HG03460 (cell line): ENCODE measurements at regions not wholly inside any gene's neighbourhood (a gene's known extent, or its start where the extent isn't known, plus 50 kb on each side); places are given as distances from the start of the nearest gene placed in this dataset.
"Not testable (repeated sequence)": the region's sequence is repeated elsewhere in the genome, so short reads cannot be mapped to it uniquely, and the experiment has no call there.

Experiments
- ATAC-seq: cut with Tn5 transposase; IDR thresholded peaks from one replicate; pipeline ENCODE4 v1.9.1; 2021; ENCODE audit not compliant: unreplicated experiment

GRCh38 chr1:83274656-83275055 is 724.3 kb downstream of the TTLL7 start:
- not testable (repeated sequence) for ATAC-seq

- ATAC-seq = not testable (repeated sequence)
Measured at GRCh38 chr1:83272484-83272883, 726.4 kb downstream of the TTLL7 start.

- ATAC-seq = not testable (repeated sequence)
Measured at GRCh38 chr1:83271834-83272233, 727.1 kb downstream of the TTLL7 start.

GRCh38 chr1:83270801-83271200 is 728.1 kb downstream of the TTLL7 start:
- not testable (repeated sequence) for ATAC-seq

- ATAC-seq = not testable (repeated sequence)
Measured at GRCh38 chr1:83263808-83264207, 735.1 kb downstream of the TTLL7 start.

- ATAC-seq = not testable (repeated sequence)
Measured at GRCh38 chr1:83251687-83252086, 747.2 kb downstream of the TTLL7 start.

- not testable (repeated sequence) for ATAC-seq
Measured at GRCh38 chr1:83246780-83247179, 752.2 kb downstream of the TTLL7 start.

- not testable (repeated sequence) for ATAC-seq
Measured at GRCh38 chr1:83244832-83245231, 754.1 kb downstream of the TTLL7 start.

GRCh38 chr1:83239568-83239967 is 759.4 kb downstream of the TTLL7 start:
- not testable (repeated sequence) for ATAC-seq

GRCh38 chr1:83238654-83239053 is 760.3 kb downstream of the TTLL7 start:
- not testable (repeated sequence) for ATAC-seq

GRCh38 chr1:83219788-83220187 is 779.1 kb downstream of the TTLL7 start:
- not testable (repeated sequence) for ATAC-seq

GRCh38 chr1:83218036-83218716 is 780.8 kb downstream of the TTLL7 start:
- ATAC-seq = not testable (repeated sequence)

GRCh38 chr1:83214317-83214716 is 784.6 kb downstream of the TTLL7 start:
- not testable (repeated sequence) for ATAC-seq

GRCh38 chr1:83213648-83214047 is 785.3 kb downstream of the TTLL7 start:
- ATAC-seq = not testable (repeated sequence)

GRCh38 chr1:83212033-83212432 is 786.9 kb downstream of the TTLL7 start:
- not testable (repeated sequence) for ATAC-seq

GRCh38 chr1:83208540-83208939 is 790.4 kb downstream of the TTLL7 start:
- ATAC-seq = not testable (repeated sequence)

GRCh38 chr1:83194610-83195009 is 804.3 kb downstream of the TTLL7 start:
- not testable (repeated sequence) for ATAC-seq

- not testable (repeated sequence) for ATAC-seq
Measured at GRCh38 chr1:83182033-83182728, 816.8 kb downstream of the TTLL7 start.

GRCh38 chr1:83180621-83181020 is 818.3 kb downstream of the TTLL7 start:
- not testable (repeated sequence) for ATAC-seq

- not testable (repeated sequence) for ATAC-seq
Measured at GRCh38 chr1:83167634-83168033, 831.3 kb downstream of the TTLL7 start.

- not testable (repeated sequence) for ATAC-seq
Measured at GRCh38 chr1:83163879-83164475, 835.0 kb downstream of the TTLL7 start.

- ATAC-seq = not testable (repeated sequence)
Measured at GRCh38 chr1:83158924-83159323, 840.0 kb downstream of the TTLL7 start.
